NCI-H82 treated with DMSO at 0.1 percent for 48 hours (cell line): ENCODE measurements at regions not wholly inside any gene's neighbourhood (a gene's known extent, or its start where the extent isn't known, plus 50 kb on each side); places are given as distances from the start of the nearest gene placed in this dataset.
"Not testable (repeated sequence)": the region's sequence is repeated elsewhere in the genome, so short reads cannot be mapped to it uniquely, and the experiment has no call there.

Experiments used
- DNase-seq: peaks from one replicate; lab custom pipeline; 2025; ENCODE audit not compliant: unreplicated experiment; lab: John Stamatoyannopoulos, UW

GRCh38 chr5:154702477-154702876, 52.7 kb upstream of the LARP1 start:
- DNase-seq, result no peak

DNA sequence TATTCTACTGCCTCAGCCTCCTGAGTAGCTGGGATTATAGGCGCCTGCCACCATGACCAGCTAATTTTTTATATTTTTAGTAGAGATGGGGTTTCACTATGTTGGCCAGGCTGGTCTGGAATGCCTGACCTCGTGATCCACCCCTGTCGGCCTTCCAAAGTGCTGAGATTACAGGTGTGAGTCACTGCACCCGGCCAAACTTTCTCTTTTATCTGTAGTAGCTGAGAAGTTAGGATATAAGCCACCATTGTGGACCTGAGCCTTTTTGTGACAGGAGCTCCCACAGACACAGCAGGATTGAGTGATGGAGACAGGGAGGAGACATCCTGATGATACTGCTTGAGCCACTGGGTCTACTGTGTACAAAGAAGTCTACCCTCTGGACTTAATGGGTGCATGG, 53.5 kb upstream of the LARP1 start:
- DNase-seq, result not testable (repeated sequence)

- DNase-seq, result no peak
Observed at GRCh38 chr5:154701181-154701580, 54.0 kb upstream of the LARP1 start.

- DNase-seq, result not testable (repeated sequence)
Observed at GRCh38 chr5:154700289-154700928, 54.8 kb upstream of the LARP1 start.

- DNase-seq, result no peak
Observed at GRCh38 chr5:154698763-154699162, 56.4 kb upstream of the LARP1 start.

GRCh38 chr5:154697371-154697770, 57.8 kb upstream of the LARP1 start:
- DNase-seq, result no peak

GRCh38 chr5:154696891-154697290, 58.3 kb upstream of the LARP1 start:
- DNase-seq, result no peak

DNA sequence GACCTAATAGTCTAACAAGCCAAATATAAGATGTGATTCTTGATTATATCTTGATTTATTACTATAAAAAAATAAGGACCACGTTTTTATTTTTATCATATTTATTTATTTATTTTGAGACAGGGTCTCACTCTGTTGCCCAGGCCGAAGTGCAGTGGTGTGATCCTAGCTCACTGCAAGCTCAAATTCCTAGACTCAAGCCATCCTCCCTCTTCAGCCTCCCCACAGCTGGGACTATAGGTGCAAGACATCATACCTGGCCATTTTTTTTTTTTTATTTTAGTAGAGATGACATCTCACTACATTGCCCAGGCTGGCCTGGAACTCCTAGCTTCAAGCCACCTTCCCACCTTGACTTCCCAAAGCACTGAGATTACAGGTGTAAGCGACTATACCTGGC, 61.0 kb upstream of the LARP1 start:
- no peak for DNase-seq

DNA sequence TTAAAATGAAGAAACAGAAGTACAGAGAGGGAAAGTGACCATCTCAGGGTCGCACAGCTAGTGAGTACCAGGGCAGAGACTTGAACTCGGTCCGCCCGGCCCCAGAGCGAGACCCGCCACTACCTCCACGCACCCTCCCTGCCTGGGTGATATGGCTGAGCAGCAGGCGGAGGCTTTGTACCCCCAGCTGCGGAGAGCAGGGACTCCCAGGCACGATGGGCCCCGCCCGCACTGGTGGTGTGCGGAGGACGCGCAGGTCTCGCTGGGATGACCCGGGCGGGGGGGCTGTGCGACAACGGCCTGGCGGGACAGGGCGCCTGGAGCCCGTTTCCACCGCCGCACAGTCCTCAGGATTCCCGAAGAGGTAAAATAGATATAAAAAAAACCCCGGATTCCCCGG, 64.7 kb upstream of the LARP1 start:
- DNase-seq, result no peak

DNA sequence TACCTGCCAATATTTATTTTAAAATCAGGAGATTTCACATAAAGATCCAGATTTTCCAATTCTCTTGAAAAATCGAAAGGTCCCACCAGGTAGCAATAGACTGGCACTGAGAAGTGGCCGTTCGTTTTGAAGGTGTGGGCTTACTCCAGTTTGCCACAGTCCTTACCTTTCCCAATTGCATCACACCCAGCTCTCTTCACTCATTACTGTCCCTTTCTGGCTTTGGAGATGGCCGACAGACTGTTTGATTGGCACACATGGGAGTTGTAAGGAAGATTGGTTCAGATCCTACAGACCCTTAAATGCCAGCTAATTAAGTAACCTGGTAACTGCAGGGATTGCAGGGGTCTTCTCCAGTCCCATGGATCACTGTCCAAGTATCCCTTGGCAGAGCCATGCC, 68.7 kb upstream of the LARP1 start:
- no peak for DNase-seq

DNA sequence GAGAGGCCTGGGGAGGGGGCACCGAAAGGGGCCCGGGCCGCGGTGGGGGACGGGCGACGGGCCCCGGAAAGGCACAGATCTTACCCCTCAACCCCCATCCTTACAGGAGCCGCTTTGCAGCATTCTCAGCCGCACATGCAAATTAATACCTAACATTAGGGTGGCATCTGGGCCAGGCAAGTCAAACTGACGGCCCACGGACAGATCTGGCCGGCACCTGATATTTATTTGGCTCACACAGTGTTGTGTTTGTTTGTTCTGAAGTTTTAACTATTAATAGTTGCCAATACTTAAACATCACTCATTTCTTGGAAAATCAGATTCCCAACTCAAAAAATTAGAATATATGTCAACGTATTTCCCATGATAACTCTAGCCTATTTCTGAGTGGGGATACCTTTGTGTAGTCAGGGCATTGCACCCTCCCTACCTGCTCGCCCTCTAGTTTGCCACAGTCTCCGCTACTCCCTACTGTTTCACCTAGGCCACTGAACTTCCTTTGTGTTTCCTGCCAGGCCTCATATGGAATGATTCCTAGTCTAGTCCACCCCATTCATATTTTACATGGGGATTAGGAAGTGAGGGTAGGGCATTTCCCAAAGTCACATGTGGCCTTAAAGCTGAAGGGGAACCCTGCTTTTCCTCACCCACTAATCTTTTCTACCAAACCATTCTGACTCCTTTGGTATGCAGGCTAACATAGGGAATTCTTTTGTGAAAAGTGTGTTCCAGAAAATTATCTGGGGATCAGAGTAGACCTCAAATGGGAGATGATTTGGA, 71.9 kb upstream of the LARP1 start:
- DNase-seq, result no peak

- DNase-seq, result no peak
Observed at GRCh38 chr5:154679501-154679900, 75.7 kb upstream of the LARP1 start.

DNA sequence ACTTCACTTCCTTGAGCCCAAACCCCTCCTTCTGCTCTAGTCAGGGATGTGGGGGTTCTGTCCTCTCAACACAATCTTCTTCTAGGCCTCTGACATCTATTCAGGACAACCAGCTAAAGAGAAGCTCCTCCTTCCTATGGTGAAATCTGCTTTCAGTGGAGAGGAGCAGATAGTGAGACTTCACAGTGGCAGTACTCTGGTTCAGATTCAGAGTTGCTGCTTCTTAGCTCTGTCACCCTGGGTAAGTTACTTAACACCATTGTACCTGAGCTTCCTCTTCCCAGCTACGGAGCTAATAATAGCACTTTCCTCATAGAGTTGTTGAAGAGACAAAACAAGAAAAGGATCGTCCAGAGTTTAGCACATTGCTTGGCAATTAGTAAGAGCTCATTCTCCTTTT, 77.3 kb upstream of the LARP1 start:
- DNase-seq, result no peak

DNA sequence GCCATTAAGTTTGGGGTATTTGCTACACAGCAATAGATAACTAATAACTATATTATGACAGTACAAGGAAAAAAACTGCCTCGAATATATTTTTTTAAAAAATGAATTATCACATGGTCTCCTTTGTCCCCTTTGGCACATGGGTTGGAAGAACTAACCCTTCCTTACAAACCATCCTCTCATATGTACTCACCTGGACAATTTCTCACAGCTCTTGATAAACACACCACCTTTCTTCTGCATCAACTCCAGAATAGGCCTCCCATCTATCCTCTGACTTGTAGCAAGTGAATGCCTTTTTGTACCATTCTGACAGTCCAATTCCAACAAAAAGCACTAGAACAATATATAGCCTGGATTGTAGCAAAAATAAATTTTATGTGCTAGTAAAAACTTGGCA, 78.7 kb upstream of the LARP1 start:
- no peak for DNase-seq

- DNase-seq, result no peak
Observed at GRCh38 chr5:154674029-154674428, 81.1 kb upstream of the LARP1 start.

GRCh38 chr5:154673506-154673905, 81.7 kb upstream of the LARP1 start:
- no peak for DNase-seq

DNA sequence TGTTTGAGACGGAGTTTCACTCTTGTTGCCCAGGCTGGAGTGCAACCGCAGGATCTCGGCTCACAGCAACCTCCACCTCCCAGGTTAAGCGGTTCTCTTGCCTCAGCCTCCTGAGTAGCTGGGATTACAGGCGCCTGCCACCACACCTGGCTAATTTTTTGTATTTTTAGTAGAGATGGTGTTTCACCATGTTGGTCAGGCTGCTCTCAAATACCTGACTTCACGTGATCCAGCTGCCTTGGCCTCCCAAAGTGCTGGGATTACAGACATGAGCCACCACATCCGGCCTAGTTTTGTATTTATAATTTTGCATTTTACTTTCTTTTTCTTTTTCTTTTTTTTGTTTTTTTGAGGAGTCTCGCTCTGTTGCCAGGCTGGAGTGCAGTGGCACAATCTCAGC, 85.3 kb upstream of the LARP1 start:
- DNase-seq, result not testable (repeated sequence)

DNA sequence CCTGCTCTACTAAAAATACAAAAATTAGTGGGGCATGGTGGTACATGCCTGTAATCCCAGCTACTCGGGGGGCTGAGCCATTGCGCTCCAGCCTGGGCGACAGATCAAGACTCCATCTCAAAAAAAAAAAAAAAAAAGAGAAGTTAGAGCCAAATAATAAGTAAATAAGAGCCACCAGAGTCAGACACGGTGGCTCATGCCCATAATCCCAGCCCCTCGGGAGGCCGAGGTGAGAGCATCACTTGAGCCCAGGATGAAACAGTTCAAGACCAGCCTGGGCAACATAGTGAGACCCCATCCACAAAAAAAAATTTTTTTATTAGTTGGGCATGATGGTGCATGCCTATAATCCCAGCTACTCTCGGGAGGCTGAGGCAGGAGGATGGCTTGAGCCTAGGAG, 85.8 kb upstream of the LARP1 start:
- DNase-seq, result no peak

- no peak for DNase-seq
Observed at GRCh38 chr5:154664869-154665268, 90.3 kb upstream of the LARP1 start.

- no peak for DNase-seq
Observed at GRCh38 chr5:154663424-154663823, 91.8 kb upstream of the LARP1 start.

GRCh38 chr5:154654486-154655371, 100.4 kb upstream of the LARP1 start:
- no peak for DNase-seq
